GM21619 (cell line): ENCODE measurements at regions not wholly inside any gene's neighbourhood (a gene's known extent, or its start where the extent isn't known, plus 50 kb on each side); places are given as distances from the start of the nearest gene placed in this dataset.
"Not testable (repeated sequence)": the region's sequence is repeated elsewhere in the genome, so short reads cannot be mapped to it uniquely, and the experiment has no call there.

ENCODE experiments used
- ATAC-seq: cut with Tn5 transposase; IDR thresholded peaks from one replicate; pipeline ENCODE4 v1.9.1; 2021; ENCODE audit not compliant: unreplicated experiment

DNA sequence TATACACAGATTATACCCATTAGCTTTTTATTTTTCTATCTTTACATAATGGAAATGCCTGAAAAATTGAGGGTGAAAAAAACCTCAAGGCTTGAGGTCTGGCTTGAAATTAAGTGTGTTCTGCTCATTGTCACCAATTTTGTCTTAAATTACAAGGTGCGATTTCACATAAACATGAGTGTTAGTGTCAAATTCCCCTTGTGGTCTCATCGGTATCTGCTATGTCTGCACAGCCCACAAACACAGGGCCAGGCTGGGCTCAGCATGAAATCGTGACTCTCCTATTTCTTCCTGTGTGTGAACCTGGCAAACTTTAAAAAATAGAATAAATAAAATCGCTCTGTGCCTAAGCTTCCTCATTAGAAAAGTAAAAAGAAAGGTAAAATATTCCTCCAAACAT, 109.1 kb downstream of the CRLF2 start:
- no peak for ATAC-seq

DNA sequence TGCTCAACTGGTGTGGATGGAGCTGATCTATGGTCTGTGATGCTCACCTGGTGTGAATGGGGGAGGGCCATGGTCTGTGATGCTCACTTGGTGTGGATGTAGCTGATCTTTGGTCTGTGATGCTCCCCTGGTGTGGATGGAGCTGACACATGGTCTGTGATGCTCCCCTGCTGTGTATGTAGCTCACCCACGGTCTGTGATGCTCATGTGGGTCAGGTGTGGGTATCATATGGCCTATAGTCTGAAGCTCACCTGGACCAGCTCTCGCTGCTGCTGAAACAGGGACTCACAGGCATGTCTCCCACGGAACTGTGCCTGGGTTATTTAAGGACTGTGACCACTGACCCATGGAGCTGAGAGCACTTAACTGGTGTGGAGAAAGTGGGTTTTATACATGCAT, 109.7 kb downstream of the CRLF2 start:
- ATAC-seq: no peak

- ATAC-seq: not testable (repeated sequence)
Observed at GRCh38 chrX:1102221-1102620, 110.2 kb downstream of the CRLF2 start.

DNA sequence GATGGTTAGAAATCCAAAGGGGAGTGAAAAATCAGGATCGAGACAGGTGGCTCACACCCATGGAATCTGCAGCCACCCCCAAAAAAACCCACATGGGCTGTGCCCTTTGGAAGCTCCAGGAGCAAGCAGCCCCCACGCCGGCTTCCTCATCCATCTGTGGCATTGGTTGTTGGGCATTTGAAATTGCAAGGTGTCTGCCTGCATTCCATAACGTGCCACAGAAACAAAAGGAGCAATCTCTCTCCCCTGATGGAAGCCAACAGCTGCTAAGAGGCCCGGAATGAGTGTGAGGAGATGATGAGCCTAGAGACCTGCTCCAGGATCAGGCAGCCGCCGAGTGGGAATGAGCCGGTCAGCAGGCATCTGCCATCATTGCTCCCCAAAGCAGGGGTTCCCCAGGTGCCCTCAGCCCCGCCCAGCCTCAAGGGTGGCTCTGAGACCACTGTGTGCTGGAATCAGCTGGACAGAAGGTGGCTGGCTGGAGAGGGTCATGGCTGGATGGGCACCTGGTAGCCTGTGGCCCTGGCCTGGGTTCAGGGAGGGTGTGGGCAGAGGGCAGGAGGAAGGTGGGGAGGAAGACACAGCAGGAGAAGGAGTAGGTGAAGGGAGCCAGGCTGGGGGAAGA, 113.2 kb downstream of the CRLF2 start:
- no peak for ATAC-seq

DNA sequence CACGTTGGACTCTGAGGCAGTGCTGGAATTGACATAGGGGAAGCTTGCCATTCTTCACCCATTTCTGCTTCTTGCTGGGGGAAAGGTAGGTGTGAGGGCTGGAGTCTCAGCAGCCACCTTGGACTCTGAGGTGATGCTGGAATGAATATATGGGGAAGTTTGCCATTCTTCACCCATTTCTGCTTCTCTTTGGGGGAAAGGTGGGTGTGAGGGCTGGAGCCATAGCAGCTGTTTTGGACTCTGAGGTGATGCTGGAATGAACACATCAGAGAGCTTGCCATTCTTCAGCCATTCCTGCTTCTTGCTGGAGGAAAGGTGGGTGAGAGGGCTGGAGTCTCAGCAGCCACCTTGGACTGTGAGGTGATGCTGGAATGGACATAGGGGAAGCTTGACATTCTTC, 115.1 kb downstream of the CRLF2 start:
- no peak for ATAC-seq

- ATAC-seq: no peak
Observed at GRCh38 chrX:1094566-1095333, 117.7 kb downstream of the CRLF2 start.

DNA sequence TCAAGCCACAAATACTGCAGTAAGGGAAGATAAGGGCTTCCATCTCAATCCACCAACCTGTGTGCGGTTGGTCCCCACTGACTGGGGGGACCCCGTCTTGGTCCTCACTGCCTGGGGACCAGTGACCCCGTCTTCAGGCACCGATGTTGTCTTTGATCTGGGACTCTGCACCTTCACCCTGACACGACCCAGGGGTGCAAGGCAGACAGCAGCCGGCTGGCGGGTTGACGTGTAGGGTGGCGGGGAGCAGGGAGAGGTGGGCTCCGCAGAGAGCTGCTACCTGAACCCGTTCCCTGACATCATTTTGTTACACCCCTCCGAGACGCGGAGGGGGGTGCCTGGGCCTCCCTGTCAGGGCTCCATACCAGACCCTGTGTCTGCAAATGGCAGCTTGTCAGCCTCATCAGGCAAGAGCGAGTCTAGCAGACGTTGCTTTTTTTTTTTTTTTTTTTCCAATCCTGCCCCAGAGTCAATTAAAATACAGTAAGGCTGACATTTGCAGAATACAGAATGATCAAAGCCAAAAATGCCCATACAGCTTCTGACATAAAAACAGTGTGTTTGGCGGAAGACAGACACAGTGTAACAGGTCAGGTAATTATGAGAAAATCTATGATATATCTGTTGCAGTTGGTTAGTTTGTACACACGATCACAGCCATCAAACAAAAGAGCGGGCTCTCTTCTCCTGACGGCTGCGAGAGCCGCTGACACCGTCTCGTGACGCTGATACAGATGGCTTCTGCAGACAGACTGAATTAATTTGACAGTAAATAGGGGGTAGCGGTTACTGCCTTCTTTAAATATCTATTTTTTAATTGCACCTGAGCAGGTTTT, 118.6 kb downstream of the CRLF2 start:
- no peak for ATAC-seq

DNA sequence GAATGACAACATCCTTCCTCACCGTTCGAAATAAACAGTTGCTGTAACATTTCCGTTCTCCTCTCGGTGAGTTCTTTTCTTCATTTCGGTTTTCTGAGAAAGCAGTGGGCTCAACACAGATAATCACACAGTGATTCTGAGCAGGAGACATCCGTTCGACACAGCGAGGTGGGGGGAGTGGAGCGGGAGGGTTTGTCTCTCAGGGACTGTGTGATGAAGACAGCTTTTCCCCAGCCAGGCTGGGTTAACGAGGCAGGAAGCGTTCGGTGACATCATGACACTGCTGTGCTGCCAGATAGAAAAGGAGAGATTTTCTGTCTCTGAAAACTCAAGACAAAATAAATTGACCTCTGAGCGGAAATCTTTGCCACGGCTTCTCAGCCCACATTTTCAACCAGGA, 119.3 kb downstream of the CRLF2 start:
- ATAC-seq: no peak

GRCh38 chrX:1086444-1087409, 125.7 kb downstream of the CRLF2 start:
- no peak for ATAC-seq

- ATAC-seq: not testable (repeated sequence)
Observed at GRCh38 chrX:1085871-1086270, 126.6 kb downstream of the CRLF2 start.

DNA sequence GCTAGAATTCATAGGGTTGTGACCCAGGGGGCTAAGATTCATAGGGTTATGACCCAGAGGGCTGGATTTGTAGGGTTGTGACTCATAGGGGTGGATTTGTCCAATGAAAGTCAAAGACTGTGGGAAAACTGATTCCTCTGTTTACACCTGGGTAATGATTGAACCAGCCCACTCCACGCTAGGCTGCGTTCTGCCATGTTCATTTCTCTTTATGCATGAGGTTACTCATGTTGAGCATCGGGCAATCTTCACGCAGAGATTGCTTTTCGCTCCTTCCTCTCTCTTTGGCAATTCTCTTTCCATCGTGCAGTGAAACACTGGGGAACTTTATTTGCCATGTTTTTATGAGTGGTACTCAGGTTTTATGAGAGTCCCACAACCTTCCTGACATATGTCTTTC, 127.8 kb downstream of the CRLF2 start:
- ATAC-seq: no peak

- no peak for ATAC-seq
Observed at GRCh38 chrX:1076871-1077651, 135.4 kb downstream of the CRLF2 start.

GRCh38 chrX:1075741-1076140, 136.7 kb downstream of the CRLF2 start:
- no peak for ATAC-seq

DNA sequence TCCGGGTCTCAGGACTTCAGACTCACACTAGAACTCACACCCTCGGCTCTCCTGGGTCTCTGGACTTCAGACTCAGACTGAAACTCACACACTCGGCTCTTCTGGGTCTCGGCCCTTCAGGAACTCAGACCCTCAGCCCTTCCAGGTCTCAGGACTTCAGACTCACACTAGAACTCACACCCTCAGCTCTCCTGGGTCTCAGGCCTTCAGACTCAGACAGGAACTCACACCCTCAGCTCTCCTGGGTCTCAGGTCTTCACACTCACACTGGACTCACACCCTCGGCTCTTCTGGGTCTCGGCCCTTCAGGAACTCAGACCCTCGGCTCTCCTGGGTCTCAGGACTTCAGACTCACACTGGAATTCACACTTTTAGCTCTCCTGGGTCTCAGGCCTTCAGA, 137.3 kb downstream of the CRLF2 start:
- no peak for ATAC-seq

GRCh38 chrX:1074755-1075154, 137.7 kb downstream of the CRLF2 start:
- no peak for ATAC-seq

DNA sequence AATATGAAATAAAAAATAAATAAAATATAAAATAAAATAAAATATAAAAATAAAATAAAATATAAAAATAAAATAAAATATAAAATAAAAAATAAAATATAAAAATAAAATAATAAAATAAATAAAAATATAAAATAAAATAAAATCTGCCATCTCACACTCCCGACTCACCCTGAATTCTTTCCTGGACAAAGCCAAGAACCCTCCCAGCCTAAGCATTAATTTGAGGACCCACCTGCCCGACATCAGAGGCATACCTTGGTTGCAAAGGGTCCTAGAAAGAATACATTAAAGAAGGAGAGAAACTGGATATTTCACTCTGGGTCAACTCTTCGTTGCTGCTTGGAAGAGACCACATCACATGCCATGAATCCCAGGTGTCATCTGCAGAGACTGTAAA, 138.3 kb downstream of the CRLF2 start:
- no peak for ATAC-seq

GRCh38 chrX:1072637-1073377, 139.6 kb downstream of the CRLF2 start:
- no peak for ATAC-seq

DNA sequence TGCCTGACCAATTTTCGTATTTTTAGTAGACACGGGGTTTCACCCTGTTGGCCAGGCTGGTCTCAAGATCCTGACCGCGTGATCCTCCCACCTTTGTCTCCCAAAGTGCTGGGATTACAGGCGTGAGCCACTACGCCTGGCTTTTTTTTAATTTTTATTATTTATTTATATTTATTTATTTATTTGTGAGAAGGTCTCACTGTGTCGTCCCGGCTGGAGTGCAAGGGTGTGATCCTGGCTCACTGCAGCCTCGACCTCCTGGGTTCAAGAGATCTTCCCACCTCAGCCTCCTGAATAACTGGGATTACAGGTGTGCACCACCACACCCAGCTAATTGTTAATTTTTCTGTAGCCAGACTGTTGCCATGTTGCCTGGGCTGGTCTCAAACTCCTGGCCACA, 141.1 kb downstream of the CRLF2 start:
- ATAC-seq: no peak

DNA sequence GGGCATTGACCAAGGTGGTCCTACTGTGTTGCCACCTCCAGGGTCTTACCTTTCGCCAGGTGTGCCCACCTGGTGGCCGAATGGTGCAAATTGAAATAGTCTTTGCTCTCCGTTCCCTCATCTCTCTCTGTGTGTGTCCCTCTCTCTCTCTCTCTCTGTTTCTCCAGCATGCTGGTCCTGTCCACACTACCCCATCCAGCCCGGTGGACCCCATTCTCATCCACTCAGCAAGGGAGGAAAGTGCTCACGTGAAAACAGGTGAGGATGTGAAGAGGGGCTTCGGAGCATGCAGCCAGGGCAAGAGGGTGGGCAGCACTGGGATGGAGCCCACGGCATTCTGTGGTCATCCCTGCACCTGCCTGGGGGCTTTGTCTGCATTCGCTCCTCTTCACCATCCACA, 150.1 kb downstream of the CRLF2 start:
- no peak for ATAC-seq
